SW480 (cell line): ENCODE measurements at regions not wholly inside any gene's neighbourhood (a gene's known extent, or its start where the extent isn't known, plus 50 kb on each side); places are given as distances from the start of the nearest gene placed in this dataset.
"Not testable (repeated sequence)": the region's sequence is repeated elsewhere in the genome, so short reads cannot be mapped to it uniquely, and the experiment has no call there.

Experiments used
- DNase-seq: peaks from one replicate; pipeline ENCODE4 v3.0.0-alpha.2; 2016; ENCODE audit warnings: low spot score

DNA sequence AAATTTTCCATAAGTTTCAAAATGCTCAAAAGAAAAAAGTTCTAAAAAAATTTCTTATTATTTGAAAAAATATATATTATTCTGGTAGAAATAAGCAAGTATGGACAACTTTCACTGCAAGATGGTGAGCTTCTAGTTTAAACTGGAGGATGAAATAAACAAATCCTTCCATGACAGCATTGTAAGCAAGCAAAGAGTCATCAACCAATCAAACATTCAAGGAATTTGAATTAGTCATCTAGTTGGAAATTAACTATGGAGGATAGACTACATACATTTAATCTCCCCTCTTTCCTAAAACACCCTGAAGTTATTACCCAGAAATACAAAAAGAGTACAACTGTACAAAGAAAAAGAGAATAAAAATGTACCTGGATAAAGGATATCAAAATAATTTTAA, 51.0 kb upstream of the IRX5 start:
- DNase-seq: no peak

DNA sequence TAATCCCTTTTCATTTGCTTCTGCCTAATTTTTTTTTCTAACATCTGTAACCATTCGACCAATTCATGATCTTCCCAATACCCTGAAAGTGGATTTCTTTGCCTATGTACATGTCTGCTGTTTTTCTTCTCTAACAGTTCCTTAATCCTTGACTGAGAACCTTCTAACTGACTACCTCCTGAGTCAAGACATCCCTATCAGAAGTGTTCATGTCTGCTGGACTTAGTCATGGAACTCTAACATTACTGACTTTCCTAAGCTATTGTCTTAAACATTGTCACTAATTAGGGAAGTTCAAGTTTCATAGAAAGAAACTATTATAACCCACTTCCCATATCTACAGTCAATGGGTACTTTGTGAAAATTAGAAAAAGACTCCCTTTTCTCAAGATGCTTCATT, 52.4 kb upstream of the IRX5 start:
- DNase-seq: no peak

GRCh38 chr16:54875443-54875842, 55.2 kb upstream of the IRX5 start:
- DNase-seq: no peak

GRCh38 chr16:54873716-54874373, 56.8 kb upstream of the IRX5 start:
- not testable (repeated sequence) for DNase-seq

DNA sequence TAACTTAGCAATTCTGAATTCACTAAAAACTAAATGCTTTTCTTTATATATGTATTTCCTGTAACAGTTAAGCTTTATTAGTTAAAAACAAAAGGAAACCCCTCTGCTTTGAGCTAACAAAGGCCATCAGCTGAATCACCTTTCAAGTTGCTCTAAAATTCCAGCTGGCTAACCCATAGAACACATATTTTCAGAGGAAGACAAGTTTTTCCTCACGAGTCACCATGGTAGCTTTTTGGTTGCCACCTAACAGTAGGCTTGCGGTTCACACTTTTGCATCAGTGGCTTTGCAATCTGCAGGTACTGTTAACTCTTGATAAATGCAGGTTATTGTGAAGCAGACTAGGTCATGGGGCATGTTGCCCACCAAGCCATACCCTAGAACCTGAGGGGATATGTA, 57.6 kb upstream of the IRX5 start:
- no peak for DNase-seq

DNA sequence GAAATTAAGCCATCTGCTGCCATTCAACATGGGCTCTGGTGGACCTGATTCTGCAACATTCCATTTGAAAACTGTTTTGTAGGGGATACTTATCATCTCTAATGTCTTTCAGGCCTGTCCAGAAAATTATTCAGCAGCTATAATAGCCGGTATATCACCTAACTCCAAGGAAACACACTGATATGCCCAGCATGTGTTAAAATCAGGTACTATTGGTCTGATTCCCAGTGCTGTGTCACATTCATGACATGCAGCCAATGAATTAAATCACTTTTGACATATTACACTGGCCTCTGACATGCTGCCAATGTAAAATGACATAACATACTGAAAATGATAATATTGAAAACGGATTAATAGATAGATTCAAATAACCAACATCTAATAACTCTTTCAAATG, 60.5 kb upstream of the IRX5 start:
- no peak for DNase-seq

- no peak for DNase-seq
Measured at GRCh38 chr16:54867302-54867832, 63.3 kb upstream of the IRX5 start.

GRCh38 chr16:54862529-54862928, 68.1 kb upstream of the IRX5 start:
- no peak for DNase-seq

- no peak for DNase-seq
Measured at GRCh38 chr16:54856871-54857270, 73.8 kb upstream of the IRX5 start.

DNA sequence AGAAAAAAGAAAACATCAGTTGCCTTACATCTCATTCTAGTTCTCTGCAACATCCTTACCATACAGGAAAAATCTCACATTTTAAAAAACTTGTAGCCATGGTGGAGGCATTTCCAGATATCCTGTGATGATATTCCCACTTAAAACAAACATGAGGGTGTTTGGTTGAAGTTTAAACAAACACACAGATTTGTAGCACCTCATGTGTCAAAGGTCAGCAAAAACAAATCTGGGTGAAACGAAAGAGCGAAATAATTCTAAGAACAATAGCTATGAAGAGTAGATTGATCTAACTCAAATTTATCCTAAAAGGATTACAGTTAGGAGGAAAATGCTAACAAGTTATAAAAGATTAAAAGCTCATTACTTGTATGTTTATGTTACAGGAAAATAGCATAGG, 83.1 kb upstream of the IRX5 start:
- no peak for DNase-seq

DNA sequence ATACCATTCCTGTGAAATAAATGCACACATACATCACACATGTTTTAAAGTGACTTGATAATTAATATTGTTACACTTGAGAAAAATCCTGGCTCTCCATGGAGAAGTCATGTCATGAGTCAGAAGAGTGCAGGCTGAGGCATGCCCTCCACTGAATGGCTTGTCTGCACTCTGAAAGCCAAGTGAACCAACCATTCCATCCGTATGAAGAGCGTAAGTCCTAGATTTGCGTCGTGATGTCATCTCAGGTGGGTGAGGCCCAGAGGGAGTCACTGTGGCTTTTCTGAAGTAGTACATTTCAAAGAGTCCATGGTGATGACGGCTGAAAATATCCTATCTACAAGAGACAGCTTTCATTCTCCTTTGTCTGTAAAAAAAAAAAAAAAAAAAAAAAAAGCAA, 83.5 kb upstream of the IRX5 start:
- DNase-seq: peak; percentile 79

DNA sequence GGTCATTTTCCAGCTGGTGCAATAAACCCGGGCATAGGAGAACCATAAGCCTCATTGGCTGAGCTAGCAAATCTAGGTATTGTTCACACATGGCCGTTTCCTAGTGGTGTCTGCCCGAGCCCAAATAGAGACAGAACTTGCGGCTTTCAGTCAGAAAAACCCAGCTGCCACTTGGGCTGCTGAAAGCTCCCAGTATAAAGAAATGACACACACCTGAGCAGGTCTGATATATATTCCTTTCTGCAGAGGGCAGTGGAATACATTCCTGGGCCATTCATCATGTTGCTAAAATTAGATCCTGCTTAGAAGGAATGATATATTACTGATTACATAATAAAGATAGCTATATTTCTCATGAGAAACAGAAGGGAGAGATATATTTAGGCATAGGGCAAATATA, 83.9 kb upstream of the IRX5 start:
- DNase-seq: peak; percentile 66

DNA sequence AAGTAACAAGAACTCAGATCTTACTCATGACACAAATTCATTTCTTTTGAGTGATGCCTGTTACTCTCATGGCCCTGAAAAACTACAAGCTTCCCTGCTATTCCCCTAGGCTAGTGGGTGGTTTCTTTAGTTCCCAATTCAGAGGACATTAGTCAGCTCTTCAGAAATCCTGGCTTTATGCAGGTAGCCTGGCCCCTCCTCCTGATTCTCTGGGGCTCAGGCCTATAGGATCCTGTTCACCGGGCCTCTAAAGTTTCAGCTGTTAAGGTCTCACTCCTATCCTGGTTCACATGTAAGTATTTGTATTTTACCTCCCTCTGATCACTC, 87.3 kb upstream of the IRX5 start:
- DNase-seq: no peak

DNA sequence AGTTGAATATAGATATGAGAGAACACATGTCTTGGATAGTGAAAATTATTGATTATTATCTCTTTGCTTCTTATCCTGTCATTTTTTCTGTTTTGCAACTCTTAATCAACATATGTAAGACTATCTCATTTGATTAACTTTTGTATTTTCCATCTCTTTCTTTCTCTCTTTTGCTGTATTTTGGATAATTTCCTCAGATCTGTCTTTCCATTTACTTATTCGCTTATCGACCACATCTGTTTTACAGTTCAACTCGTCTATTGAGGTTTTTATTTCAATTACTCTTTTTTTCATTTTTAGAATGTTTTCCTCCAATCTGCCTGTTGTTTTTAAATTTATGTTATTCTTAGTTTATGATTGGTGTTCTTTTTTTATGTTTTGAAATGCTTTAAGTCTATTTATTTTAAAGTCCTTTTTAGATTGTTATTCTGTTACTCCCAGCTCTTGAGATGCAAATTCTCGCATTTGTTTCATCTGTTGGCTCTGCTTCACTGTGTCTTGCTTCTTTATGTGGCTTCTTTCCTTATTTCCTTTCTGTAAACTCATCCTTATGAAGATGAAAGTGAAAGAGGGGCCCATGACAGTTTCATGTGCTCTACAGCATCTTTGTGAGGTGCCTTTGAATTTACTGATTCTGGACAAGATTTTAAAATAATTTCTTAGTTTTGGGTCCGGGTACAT, 87.8 kb upstream of the IRX5 start:
- DNase-seq: no peak

DNA sequence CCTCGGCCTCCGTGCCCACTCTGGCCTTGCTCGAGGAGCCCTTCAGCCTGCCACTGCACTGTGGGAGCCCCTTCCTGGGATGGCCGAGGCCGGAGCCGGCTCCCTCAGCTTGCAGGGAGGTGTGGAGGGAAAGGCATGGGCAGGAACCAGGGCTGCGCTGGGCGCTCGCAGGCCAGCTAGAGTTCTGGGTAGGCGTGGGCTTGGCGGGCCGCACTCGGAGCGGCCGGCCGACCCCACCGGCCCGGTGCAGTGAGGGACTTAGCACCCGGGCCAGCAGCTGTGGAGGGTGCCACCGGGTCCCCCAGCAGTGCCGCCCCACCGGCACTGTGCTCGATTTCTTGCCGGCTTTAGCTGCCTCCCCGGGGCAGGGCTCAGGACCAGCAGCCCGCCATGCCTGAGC, 101.0 kb upstream of the IRX5 start:
- DNase-seq: no peak

DNA sequence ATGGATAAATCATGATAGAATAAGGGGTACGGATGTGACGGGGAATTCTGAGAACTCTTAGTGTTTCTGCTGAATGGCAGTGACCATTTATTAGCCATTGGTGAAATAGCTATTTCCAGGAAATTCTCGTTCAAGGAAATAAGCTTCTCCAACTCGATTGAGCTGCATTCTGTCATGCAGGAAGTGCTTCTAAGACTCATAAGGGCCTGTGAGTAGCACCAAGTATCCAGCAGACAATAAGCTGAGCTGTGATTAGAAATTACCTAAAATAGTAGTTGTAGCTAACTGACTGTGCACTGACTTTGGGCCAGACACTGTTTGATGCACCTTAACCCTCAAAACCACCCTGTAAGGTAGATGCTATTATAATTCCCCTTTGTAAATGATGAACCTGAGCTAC, 107.8 kb upstream of the IRX5 start:
- DNase-seq: no peak

DNA sequence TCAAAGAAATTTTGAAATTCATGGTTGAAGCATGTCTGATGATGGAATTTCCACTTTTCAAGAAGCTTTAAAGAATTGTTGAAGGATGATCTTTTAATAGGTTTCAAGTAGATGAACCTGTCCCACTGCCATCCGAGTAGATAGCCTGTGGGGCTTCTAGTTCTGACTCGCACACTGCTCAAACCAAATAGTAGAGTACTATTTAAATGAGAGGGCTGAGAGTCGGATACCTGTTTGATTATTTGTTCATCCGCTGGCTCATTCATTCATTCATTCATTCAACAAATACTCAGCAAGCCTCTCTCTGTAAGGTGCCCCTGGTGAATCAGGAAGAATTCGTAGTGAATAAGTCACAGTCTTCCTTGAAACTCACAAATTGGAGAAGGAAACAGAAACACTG, 108.2 kb upstream of the IRX5 start:
- DNase-seq: no peak

DNA sequence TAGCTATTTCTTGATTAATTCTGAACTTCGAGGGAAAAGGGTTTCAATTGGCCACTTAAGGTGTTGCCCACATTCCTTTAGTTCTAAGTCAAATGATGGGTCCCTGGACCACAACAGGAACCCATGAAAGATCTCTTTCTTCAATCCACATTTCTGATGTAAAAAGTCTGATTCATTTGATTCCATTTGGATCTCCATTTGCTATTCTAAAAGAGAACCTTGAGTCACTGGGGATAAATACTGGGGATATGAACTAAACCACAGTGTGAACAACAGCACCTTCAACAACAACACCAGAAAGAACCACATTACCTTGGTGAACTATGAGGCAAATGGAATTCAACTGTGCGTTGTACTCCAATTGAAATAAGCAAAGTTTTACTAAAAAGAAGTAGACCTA, 108.9 kb upstream of the IRX5 start:
- DNase-seq: no peak

DNA sequence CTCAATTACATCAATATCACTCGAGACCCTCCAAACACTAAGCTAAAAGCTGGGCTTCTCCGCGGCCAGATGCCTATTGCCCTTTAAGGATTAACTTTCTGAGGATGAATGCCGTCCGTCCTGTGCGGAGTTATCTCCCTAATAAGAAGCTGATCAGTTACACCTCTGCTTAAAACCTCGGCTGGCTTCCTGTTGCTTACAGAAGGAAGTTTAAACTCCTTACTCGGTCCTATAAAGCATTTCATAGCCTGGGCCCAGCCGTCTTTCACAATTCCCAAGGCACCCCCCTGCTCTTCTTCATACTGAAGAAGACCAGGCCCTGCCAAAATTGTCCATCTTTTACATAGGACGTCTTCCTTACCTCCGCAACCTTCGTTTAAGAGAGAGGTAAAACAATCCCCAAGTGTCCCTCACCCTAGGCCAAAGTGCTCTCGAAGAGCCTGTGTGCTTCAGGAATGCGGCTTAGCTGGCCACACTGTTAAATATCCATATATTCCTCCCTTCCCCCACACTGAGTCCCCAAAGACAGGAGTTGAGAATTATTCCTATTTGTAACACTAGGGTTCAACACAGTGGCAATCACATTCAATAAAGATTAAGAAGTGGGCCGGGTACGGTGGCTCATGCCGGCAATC, 112.6 kb upstream of the IRX5 start:
- no peak for DNase-seq

DNA sequence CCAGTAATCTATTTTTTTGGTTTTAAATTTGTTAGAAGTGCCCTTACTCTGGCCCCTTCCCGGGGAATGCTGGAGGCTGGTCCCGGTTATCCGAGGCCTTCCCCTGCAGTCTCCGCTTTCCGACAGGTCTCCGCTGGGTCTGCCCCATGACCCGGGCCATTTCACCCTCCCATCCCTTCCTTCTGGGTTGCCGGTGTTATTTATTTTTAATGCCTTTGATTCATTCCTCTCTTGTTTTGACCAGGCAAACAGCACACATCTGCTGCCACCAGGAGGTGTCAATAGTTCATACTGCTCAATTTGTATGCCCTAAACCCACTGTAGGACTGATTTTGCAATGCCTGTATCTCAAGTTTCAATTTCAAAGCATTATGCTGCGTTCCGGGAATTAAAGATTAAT, 113.2 kb upstream of the IRX5 start:
- peak; percentile 18 for DNase-seq

DNA sequence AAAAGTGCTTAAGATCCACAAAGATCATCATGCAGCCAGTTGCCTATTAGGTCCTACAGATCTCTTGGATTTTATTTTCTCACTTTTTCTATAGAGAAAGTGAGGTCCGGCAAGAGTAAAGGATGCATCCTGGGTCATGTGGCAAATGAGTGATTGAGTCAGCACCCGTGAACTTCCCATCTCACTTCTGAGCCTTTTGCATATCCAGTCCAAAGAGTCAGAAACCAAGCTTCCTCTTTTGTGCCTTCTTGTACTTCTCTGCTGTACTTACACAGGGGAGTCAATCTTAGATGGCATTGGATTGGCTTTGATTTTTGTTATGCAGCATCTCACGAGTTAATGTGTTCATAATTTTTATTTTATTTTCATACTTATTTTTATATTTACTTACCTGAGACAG, 114.2 kb upstream of the IRX5 start:
- DNase-seq: no peak

GRCh38 chr16:54815177-54815576, 115.5 kb upstream of the IRX5 start:
- no peak for DNase-seq

DNA sequence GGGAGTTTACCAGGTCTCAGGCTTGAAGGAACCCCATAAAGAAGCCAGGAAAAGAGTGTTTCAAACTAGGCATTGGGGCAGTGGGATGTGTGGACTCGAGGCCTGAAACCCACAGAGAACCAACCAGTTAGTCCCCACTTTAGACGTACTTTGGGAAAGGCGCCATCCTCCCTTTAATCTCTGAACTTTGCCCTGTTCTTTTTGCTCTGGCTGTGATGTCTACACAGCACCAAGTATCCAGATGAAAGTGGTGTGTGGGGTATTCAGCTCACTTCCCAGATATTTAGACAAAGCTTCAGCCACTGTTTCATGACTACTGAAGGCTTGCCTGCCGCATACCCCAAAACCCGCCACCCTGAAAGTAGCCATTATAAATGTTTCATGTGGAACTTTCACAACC, 116.9 kb upstream of the IRX5 start:
- no peak for DNase-seq

GRCh38 chr16:54812229-54812628, 118.4 kb upstream of the IRX5 start:
- DNase-seq: no peak
